Cardiac fibroblast (primary cell): ENCODE measurements at regions not wholly inside any gene's neighbourhood (a gene's known extent, or its start where the extent isn't known, plus 50 kb on each side); places are given as distances from the start of the nearest gene placed in this dataset.

Source experiments
- DNase-seq, 2 donors: peaks; one replicate each; pipeline versions ENCODE4 v3.0.0 to v3.0.0-alpha.2; 2010; ENCODE audit warnings: low read depth in 2 of 2
- H3K4me3 ChIP-seq, 2 donors: replicated peaks in 1 of 2; 1 replicate in 1 of 2; 2 replicates in 1 of 2; pipeline ENCODE4 v1.5.1; 2011; ENCODE audit warnings: low read depth in 2 of 2, low read length in 2 of 2, mild to moderate bottlenecking in 2 of 2, moderate library complexity in 1 of 2
- CTCF ChIP-seq: IDR thresholded peaks from one replicate; pipeline ENCODE4 v1.5.1; 2011; ENCODE audit warnings: low read depth, mild to moderate bottlenecking, low read length, inconsistent platforms

GRCh38 chr3:117350371-117350770 is 640.8 kb downstream of the TUSC7 start:
- DNase-seq, result no peak
- TF ChIP-seq CTCF, result no peak
- H3K4me3 ChIP-seq, result no peak overlapping the region

GRCh38 chr3:117355566-117355965 is 646.0 kb downstream of the TUSC7 start:
- no peak overlapping the region for H3K4me3 ChIP-seq
- TF ChIP-seq CTCF, result no peak
- peak; percentile 0 to 15 for DNase-seq

GRCh38 chr3:117356091-117356705 is 646.6 kb downstream of the TUSC7 start:
- H3K4me3 ChIP-seq, result no peak overlapping the region
- TF ChIP-seq CTCF, result no peak
- no peak for DNase-seq

DNA sequence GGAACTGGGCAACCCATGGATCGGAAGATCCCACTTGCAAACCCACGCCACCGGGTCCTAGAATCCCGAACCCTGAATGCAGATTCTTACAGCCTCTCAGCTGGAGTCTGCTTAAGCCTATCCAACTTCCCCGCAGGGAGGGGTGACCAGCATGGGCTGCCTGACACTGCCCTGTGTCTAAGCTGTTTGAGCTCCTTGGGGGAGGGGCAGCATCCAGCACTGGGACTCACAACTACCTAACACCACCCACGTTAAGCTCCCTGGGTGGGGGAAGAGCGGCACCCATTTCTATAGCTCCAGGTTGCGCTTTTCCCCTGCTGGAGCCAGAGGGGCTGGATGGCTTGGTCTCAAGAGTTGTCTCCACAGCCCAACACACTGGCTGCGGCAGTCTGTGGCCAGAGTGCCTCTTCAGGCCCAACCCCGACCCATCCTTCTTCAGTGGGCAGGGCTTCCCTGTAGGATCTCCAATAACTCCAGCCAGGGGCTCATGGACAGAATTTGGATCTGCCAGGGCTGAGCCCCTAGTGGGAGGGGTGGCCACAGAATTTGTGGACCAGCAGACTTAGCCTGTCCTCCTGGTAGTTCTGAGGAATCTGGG is 649.2 kb downstream of the TUSC7 start:
- no peak overlapping the region for H3K4me3 ChIP-seq
- DNase-seq, result no peak
- no peak for TF ChIP-seq CTCF

- DNase-seq, result no peak
- H3K4me3 ChIP-seq, result no peak overlapping the region
- no peak for TF ChIP-seq CTCF
Measured at GRCh38 chr3:117366574-117366973, 657.0 kb downstream of the TUSC7 start.

- no peak for TF ChIP-seq CTCF
- no peak overlapping the region for H3K4me3 ChIP-seq
- DNase-seq, result peak in 1 of 2 donors; percentile 13
Measured at GRCh38 chr3:117367861-117368260, 658.3 kb downstream of the TUSC7 start.

- no peak for DNase-seq
- H3K4me3 ChIP-seq, result no peak overlapping the region
- no peak for TF ChIP-seq CTCF
Measured at GRCh38 chr3:117380631-117381030, 671.1 kb downstream of the TUSC7 start.
